Tibial nerve (tissue), 4 donors: ENCODE measurements at regions not wholly inside any gene's neighbourhood (a gene's known extent, or its start where the extent isn't known, plus 50 kb on each side); places are given as distances from the start of the nearest gene placed in this dataset.
"Not testable (repeated sequence)": the region's sequence is repeated elsewhere in the genome, so short reads cannot be mapped to it uniquely, and the experiment has no call there.

Experiments used
- DNase-seq, 2 donors: peaks; one replicate each; pipeline ENCODE4 v3.0.0-alpha.2; 2019; ENCODE audit warnings: low spot score in 2 of 2
- H3K27ac ChIP-seq, 4 donors: fragments of 200-600 bp; sonication (generic) in 3 of 4; one replicate each; pipeline ENCODE4 v1.5.1; 2017 to 2019; ENCODE audit warnings: mild to moderate bottlenecking in 1 of 4
- H3K27me3 ChIP-seq, 2 donors: fragments of 200-600 bp; sonication (generic) in 1 of 2; one replicate each; pipeline versions ENCODE4 v1.5.1 to v1.6.0; 2017 to 2019
- H3K36me3 ChIP-seq, 3 donors: fragments of 200-600 bp; sonication (generic); one replicate each; pipeline ENCODE4 v1.5.1; 2018 to 2019
- H3K4me1 ChIP-seq, 4 donors: fragments of 200-600 bp; sonication (generic) in 3 of 4; one replicate each; pipeline ENCODE4 v1.5.1; 2017 to 2019
- H3K4me3 ChIP-seq, 4 donors: fragments of 200-600 bp; sonication (generic) in 3 of 4; one replicate each; pipeline ENCODE4 v1.5.1; 2017 to 2019; ENCODE audit warnings: mild to moderate bottlenecking in 1 of 4, moderate library complexity in 1 of 4
- H3K9me3 ChIP-seq, 4 donors: fragments of 200-600 bp; sonication (generic) in 3 of 4; one replicate each; pipeline ENCODE4 v1.5.1; 2017 to 2019
- CTCF ChIP-seq, 5 experiments: fragments of 200-600 bp in 3 of 5; fragments of 450-650 bp in 2 of 5; sonication (generic) in 3 of 5; IDR thresholded peaks; one replicate each; pipeline ENCODE4 v1.5.1; 2016 to 2019; ENCODE audit warnings: antibody characterized with exemption in 5 of 5, mild to moderate bottlenecking in 3 of 5, moderate library complexity in 2 of 5
- EP300 ChIP-seq, 2 donors: sonication (generic); formaldehyde crosslinking; IDR thresholded peaks; one replicate each; pipeline ENCODE4 v1.6.1; 2017; ENCODE audit warnings: antibody characterized with exemption in 2 of 2, mild to moderate bottlenecking in 1 of 2
- POLR2A ChIP-seq, 2 donors: fragments of 450-650 bp; IDR thresholded peaks; one replicate each; pipeline ENCODE4 v1.6.1; 2017; ENCODE audit warnings: antibody characterized with exemption in 2 of 2, mild to moderate bottlenecking in 2 of 2, moderate library complexity in 2 of 2
- WGBS, 2 donors: methylation state at CpG; one replicate each; pipeline ENCODE4 v1.1.5; 2018; 5-methylcytosine and 5-hydroxymethylcytosine counted together

- Histone ChIP-seq H3K27me3 (no peaks in the 10 kb centered on the region), H3K36me3 (no peaks in the 10 kb centered on the region), H3K9me3 (peaks cover 0 to 3% (median 0%) of the 10 kb centered on the region in 4 donors), H3K27ac (no peak overlapping the region), H3K4me1 (no peaks in the 10 kb centered on the region), H3K4me3 (no peak overlapping the region)
- DNase-seq, result no peak
- TF ChIP-seq CTCF (IDR thresholded peaks at IDR 0.05), result no peak
- TF ChIP-seq POLR2A (IDR thresholded peaks at IDR 0.05), result no peak
- no peak for TF ChIP-seq EP300 (IDR thresholded peaks at IDR 0.05)
- 51 to 77% methylated on average over 3 of the region's 3 CpGs for WGBS, 2 donors
Observed at GRCh38 chr17:21564262-21564661, 128.1 kb upstream of the KCNJ18 start.

GRCh38 chr17:21564757-21565156 is 127.6 kb upstream of the KCNJ18 start:
- H3K4me3 ChIP-seq, H3K9me3 ChIP-seq, H3K4me1 ChIP-seq, DNase-seq, H3K36me3 ChIP-seq, H3K27me3 ChIP-seq, H3K27ac ChIP-seq: not testable (repeated sequence)
- 91 to 93% methylated on average over 6 of the region's 6 CpGs for WGBS, 2 donors

GRCh38 chr17:21570427-21570826 is 121.9 kb upstream of the KCNJ18 start:
- WGBS, 2 donors, result 56 to 59% methylated on average over 2 of the region's 2 CpGs

GRCh38 chr17:21572148-21572547 is 120.2 kb upstream of the KCNJ18 start:
- not testable (repeated sequence) for DNase-seq, H3K27me3 ChIP-seq, H3K9me3 ChIP-seq, H3K36me3 ChIP-seq, H3K4me3 ChIP-seq, H3K27ac ChIP-seq, H3K4me1 ChIP-seq
- 57% methylated on average over 1 of the region's 1 CpG for WGBS, 2 donors

More at GRCh38 chr17:21570427-21570826, 121.9 kb upstream of the KCNJ18 start:
- H3K36me3 ChIP-seq, H3K9me3 ChIP-seq, H3K27ac ChIP-seq, DNase-seq, H3K4me3 ChIP-seq, H3K27me3 ChIP-seq, H3K4me1 ChIP-seq: not testable (repeated sequence)

GRCh38 chr17:21573271-21573960 is 118.9 kb upstream of the KCNJ18 start:
- not testable (repeated sequence) for DNase-seq, H3K4me1 ChIP-seq, H3K27ac ChIP-seq, H3K36me3 ChIP-seq, H3K9me3 ChIP-seq, H3K27me3 ChIP-seq
- H3K4me3 ChIP-seq, result peak overlapping the region in 2 of 4 donors; percentile 40 to 56
- WGBS, 2 donors, result 80 to 88% methylated on average over 36 of the region's 36 CpGs

- WGBS, 2 donors, result 28 to 56% methylated on average over 26 to 36 of the region's 39 CpGs
- H3K4me1 ChIP-seq, result no peaks in the 10 kb centered on the region
- peak overlapping the region in 3 of 4 donors; percentile 25 to 56 (median 40) for H3K4me3 ChIP-seq
- peak; percentile 23 to 26 for DNase-seq
- no peak for TF ChIP-seq EP300 (IDR thresholded peaks at IDR 0.05)
- TF ChIP-seq CTCF (IDR thresholded peaks at IDR 0.05), result no peak
- TF ChIP-seq POLR2A (IDR thresholded peaks at IDR 0.05), result no peak
- no peak overlapping the region for H3K27ac ChIP-seq
- no peaks in the 10 kb centered on the region for H3K36me3 ChIP-seq
- no peaks in the 10 kb centered on the region for H3K27me3 ChIP-seq
- no peaks in the 10 kb centered on the region for H3K9me3 ChIP-seq
Observed at GRCh38 chr17:21573961-21574610, 118.2 kb upstream of the KCNJ18 start.

- peak overlapping the region in 1 of 4 donors; percentile 56 for H3K4me3 ChIP-seq
- H3K4me1 ChIP-seq, DNase-seq, H3K27me3 ChIP-seq, H3K27ac ChIP-seq, H3K9me3 ChIP-seq, H3K36me3 ChIP-seq: not testable (repeated sequence)
- 73 to 100% methylated on average over 2 to 5 of the region's 16 CpGs for WGBS, 2 donors
Observed at GRCh38 chr17:21574611-21575255, 117.6 kb upstream of the KCNJ18 start.

GRCh38 chr17:21578783-21579182 is 113.5 kb upstream of the KCNJ18 start:
- not testable (repeated sequence) for H3K4me1 ChIP-seq, H3K4me3 ChIP-seq

More at GRCh38 chr17:21578783-21579182, 113.5 kb upstream of the KCNJ18 start:
- not testable (repeated sequence) for H3K36me3 ChIP-seq, H3K27me3 ChIP-seq, DNase-seq, H3K27ac ChIP-seq, H3K9me3 ChIP-seq
